HG02798 (cell line): ENCODE measurements at regions not wholly inside any gene's neighbourhood (a gene's known extent, or its start where the extent isn't known, plus 50 kb on each side); places are given as distances from the start of the nearest gene placed in this dataset.
"Not testable (repeated sequence)": the region's sequence is repeated elsewhere in the genome, so short reads cannot be mapped to it uniquely, and the experiment has no call there.

ENCODE experiments used
- ATAC-seq: cut with Tn5 transposase; IDR thresholded peaks from one replicate; pipeline ENCODE4 v1.9.1; 2021; ENCODE audit warnings: mild to moderate bottlenecking; ENCODE audit not compliant: unreplicated experiment, poor library complexity

GRCh38 chr16:48812856-48813255, 202.9 kb upstream of the N4BP1 start:
- ATAC-seq = no peak

DNA sequence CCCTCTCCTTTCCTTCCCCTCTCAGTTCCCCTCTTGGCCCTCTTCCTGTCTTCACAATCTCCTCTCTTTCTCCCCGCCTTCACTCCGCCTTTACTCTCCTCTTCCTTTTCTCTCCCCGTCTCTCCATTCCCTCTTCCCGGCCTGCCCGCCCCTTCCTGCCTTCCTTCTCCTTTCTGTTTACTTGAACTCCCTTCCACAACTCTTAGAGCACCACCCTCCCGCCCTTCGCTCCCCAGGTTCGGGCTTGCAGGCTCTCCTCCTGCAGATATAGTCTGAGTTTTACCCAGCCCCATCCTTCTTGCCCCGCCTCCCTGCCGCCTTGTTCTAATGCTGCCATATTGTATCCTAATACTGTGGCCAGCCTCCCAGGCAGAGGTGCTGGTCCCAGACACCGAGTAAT, 201.5 kb upstream of the N4BP1 start:
- no peak for ATAC-seq

- no peak for ATAC-seq
Measured at GRCh38 chr16:48810803-48811453, 200.9 kb upstream of the N4BP1 start.

DNA sequence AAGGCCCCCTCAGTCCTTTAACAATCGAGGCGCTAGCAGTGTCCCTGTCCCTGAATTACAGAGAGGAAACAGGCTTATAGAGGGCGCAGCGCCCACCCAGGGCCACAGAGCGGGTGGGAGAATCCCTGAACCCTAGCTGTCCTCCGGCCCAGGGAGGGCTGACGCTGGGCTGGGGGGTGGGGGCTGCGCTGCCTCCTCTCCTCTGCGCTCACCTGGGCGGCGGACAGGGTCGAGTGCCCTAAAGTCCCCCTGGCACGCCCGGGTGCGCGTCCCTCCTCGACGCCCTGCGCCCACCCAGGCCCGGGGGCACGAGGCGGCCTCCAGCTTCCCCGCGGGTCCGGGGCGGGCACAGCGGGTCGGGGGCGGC, 200.4 kb upstream of the N4BP1 start:
- ATAC-seq = no peak

DNA sequence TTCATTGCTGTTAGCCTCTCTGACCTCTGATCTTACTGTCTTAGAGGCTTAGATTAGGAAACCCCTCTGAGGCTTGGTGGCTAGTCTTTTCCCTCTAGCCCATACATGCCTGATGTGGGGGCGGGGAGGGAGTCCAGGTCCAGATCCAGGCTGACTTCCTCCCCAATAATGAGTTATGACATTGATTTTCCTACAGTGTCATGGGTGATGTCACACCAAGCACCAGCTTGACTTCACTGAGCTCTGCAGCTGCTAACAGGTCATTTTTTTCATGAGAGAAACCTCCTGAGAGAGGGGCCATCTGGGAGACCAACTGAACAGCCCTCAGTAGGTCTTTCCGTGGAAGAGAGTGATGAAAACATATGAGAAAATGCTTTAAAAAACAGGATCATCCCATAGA, 180.2 kb upstream of the N4BP1 start:
- no peak for ATAC-seq

DNA sequence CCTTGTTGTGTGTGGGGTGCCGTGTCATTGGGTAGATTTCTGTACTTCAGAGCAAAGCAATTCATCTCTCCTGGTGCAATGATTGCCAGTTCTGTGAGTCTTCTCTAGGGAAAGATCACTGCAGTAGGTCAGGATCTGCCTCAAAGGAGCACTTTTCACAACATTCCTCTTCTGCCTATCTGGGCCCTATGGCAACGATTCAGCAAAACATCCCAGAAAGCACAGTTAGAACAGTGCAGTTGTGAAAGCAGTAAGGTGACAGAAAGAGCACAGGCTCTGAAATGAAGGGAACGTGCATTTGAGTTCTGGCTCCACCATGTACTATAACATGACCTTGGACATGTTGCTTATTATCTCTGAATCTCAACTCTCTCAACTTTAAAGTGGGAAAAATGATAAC, 178.5 kb upstream of the N4BP1 start:
- ATAC-seq = no peak

GRCh38 chr16:48745541-48745940, 135.6 kb upstream of the N4BP1 start:
- ATAC-seq = no peak

DNA sequence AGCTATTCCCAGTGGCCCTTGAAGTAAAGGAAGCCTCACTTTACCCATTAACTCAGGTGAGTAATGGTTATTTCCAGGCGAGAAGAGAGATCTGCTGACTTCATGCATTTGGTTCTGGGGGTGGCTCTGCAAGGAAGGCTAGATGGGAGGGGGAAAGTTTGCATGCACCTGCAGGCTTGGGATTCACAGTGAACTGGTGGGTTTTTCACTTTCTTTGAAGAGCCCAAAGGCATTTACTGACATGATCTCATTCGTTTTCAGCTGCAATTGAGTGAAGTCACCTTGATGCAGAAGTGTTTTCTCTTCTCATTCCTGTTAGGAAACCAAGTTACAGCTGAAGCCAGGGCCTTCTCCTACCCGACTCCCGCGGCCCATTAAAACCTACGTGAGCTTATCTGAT, 131.0 kb upstream of the N4BP1 start:
- ATAC-seq = no peak

GRCh38 chr16:48734220-48734619, 124.2 kb upstream of the N4BP1 start:
- no peak for ATAC-seq

DNA sequence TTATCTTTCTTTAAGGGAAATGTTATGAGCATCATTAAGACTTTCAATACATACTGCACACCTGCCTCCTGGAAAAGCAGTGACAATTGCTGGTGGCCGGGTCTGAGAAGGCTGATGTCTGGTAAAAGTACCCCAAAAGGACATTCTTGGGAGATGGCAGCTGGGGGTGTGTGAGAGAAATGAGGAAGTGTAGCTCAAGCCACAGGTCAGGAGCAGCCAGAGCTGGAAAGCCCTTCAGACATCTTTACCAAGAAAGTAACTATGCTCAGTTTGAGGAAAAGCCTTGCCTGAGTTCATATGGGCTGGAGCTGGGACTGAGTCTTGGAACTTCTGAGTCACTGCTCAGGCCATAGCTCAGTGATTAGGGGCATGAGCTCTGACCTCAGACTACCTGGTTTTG, 94.7 kb upstream of the N4BP1 start:
- ATAC-seq = no peak

DNA sequence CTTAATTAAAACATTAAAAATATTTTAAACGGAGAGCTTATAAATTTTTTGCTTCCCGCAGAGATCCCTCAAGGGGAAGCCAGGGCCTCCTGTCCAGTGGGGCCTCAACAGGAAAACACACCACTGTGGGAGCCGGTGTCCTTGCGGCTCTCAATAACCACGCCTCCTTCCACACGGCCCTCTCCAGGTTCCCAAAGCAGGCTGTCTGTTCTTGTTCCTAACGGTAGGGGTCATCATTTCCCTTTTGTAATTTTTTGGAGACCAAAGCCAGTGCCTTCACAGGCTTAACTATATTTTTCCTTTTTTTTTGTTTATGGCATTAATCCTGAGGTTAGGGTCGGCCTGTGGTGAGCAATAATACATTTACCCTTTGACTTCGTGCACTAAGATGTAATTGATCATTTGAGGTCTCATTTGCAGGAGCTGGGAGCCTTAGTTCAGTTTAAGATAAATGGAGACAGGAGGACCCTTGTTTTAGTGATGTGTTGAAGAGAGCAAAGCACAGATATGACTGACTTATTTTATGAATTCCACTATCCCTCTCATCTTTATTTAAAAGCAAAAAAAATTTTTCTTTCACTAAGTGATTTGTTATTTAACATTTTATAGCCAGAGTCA, 77.5 kb upstream of the N4BP1 start:
- ATAC-seq = peak; percentile 79

- no peak for ATAC-seq
Measured at GRCh38 chr16:48684148-48684547, 74.2 kb upstream of the N4BP1 start.

- ATAC-seq = no peak
Measured at GRCh38 chr16:48682971-48683370, 73.0 kb upstream of the N4BP1 start.

DNA sequence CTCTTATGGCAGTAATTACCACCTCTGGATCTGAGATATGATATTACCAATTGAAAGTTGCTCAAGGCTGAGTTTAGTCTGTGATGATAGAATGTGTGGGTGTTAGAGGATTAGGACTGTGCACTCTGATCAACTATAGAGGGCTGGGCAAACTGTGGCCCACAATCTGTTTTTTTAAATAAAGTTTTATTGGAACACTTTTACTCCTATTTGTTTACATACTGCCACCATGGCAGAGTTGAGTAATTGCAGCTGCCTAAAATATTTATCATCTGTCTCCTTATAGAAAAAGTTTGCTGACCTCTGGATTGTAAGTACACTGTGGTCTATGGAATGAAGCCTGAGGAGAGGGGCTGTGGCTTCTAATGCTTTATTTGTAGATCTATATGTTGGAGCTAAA, 71.5 kb upstream of the N4BP1 start:
- no peak for ATAC-seq

- ATAC-seq = no peak
Measured at GRCh38 chr16:48680881-48681280, 70.9 kb upstream of the N4BP1 start.

GRCh38 chr16:48676836-48677235, 66.9 kb upstream of the N4BP1 start:
- no peak for ATAC-seq

DNA sequence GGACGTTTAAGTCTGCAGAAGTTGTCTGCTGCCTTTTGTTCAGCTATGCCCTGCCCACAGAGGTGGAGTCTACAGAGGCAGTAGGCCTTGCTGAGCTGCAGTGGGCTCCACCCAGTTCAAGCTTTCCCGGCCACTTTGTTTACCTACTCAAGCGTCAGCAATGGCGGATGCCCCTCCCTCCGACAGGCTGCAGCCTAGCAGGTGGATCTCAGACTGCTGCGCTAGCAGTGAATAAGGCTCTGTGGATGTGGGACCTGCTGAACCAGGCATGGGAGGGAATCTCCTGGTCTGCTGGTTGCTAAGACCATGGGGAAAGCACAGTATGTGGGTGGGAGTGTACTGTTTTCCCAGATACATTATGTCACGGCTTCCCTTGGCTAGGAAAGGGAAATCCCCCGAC, 58.2 kb upstream of the N4BP1 start:
- ATAC-seq = not testable (repeated sequence)

DNA sequence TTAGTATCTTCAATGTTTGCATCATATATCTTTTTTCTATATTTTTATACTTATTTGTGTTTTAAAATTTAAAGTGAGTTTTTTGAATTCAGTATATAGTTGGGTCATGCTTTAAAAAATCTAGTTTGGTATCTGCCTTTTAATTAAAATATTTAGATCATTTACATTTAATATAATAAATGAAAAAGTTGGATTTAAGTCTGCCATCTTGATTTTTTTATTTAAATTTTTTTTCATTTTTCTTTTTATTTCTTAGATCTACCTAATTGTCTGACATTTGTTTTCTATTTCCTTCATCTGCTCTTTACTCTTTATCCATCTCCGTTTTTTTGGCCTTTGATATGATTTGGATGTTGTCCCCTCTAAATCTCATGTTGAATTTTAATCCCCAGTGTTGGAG, 50.0 kb upstream of the N4BP1 start:
- ATAC-seq = no peak
